ENCODE measurements at regions not wholly inside any gene's neighbourhood (a gene's known extent, or its start where the extent isn't known, plus 50 kb on each side); places are given as distances from the start of the nearest gene placed in this dataset.

DNA sequence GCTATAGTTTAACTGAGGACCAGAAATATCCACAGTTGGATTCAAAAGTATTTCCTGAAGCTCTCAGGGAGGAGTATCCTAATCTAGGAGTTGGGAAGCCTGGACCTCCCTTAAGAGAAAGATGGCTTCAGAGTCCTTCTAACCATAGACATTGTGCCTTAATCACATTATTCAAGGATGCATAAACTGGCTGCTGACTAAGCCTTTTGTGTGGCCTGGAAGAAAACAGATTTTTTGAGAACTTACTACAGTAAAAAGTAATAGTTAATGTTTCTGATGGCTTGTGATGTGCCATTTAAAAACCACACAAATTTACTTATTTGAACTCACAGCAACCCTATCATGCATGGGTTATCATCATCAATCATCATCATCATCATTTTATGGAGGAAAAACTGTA lies 126.2 kb upstream of the RPL38 start:
- FAIRE-seq (no peak), ATAC-seq (no peak), DNase-seq (ENCODE audit: extremely low read depth in 1 of 4, low spot score in 3 of 4) (no peak)
- no peak overlapping the region for H3K9ac ChIP-seq (ENCODE audit: insufficient read depth in 1 of 2, low read depth in 2 of 2, low read length in 2 of 2)
- in situ Hi-C loops (cut with MboI), result no loop called here
- peaks cover 0 to 18% of the 10 kb centered on the region in 2 experiments; a peak in 2 of 5 replicates for H3K27me3 ChIP-seq (ENCODE audit: control insufficient read depth in 2 of 2, insufficient read depth in 2 of 2, low read length in 2 of 2)
- no peaks in the 10 kb centered on the region for H3K79me2 ChIP-seq (ENCODE audit: control insufficient read depth, insufficient read depth, low read length)
- TF ChIP-seq KDM2B (CRISPR knock-in tag; IDR thresholded peaks at IDR 0.05) (no peak), SMC3 (conservative IDR thresholded peaks at IDR 0.05; ENCODE audit: insufficient read depth, low read depth, low read length) (no peak), ZNF408 (CRISPR knock-in tag; IDR thresholded peaks at IDR 0.05; ENCODE audit: low read depth) (no peak), FOSL1 (tag; conservative IDR thresholded peaks at IDR 0.05) (no peak)
- TF ChIP-seq, protein P1, sequence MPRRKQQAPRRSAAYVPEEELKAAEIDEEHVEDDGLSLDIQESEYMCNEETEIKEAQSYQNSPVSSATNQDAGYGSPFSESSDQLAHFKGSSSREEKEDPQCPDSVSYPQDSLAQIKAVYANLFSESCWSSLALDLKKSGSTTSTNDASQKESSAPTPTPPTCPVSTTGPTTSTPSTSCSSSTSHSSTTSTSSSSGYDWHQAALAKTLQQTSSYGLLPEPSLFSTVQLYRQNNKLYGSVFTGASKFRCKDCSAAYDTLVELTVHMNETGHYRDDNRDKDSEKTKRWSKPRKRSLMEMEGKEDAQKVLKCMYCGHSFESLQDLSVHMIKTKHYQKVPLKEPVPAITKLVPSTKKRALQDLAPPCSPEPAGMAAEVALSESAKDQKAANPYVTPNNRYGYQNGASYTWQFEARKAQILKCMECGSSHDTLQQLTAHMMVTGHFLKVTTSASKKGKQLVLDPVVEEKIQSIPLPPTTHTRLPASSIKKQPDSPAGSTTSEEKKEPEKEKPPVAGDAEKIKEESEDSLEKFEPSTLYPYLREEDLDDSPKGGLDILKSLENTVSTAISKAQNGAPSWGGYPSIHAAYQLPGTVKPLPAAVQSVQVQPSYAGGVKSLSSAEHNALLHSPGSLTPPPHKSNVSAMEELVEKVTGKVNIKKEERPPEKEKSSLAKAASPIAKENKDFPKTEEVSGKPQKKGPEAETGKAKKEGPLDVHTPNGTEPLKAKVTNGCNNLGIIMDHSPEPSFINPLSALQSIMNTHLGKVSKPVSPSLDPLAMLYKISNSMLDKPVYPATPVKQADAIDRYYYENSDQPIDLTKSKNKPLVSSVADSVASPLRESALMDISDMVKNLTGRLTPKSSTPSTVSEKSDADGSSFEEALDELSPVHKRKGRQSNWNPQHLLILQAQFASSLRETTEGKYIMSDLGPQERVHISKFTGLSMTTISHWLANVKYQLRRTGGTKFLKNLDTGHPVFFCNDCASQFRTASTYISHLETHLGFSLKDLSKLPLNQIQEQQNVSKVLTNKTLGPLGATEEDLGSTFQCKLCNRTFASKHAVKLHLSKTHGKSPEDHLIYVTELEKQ (CRISPR knock-in tag; IDR thresholded peaks at IDR 0.05), result no peak
- CTCF ChIA-PET (ENCODE audit: low intra/inter-chr PET ratio), result no interaction called here
- no peak overlapping the region for H2AFZ ChIP-seq (ENCODE audit: low read depth, low read length)
- intact Hi-C loops (cut with micrococcal nuclease), result no loop called here
- POLR2A ChIA-PET, result interaction anchor here (0.6 to 1.3 kb wide), 2 partner anchors 8 to 500 kb away, joined by 3 to 5 read pairs; no protein-coding TSS in a partner anchor
- no peaks in the 10 kb centered on the region for H3K9me3 ChIP-seq (replicated peaks; ENCODE audit: control insufficient read depth, insufficient read depth, low read depth, low read length)
- H4K20me1 ChIP-seq (replicated peaks; ENCODE audit: control insufficient read depth, insufficient read depth, low read length), result no peaks in the 10 kb centered on the region
- no peak overlapping the region for H3K27ac ChIP-seq (ENCODE audit: extremely low read depth, low read depth, low read length)
- no peaks in the 10 kb centered on the region for H3K4me1 ChIP-seq (replicated peaks in 1 of 2; ENCODE audit: control insufficient read depth in 2 of 2, insufficient read depth in 2 of 2, low read length in 2 of 2)
- no peaks in the 10 kb centered on the region for H3K36me3 ChIP-seq (ENCODE audit: control insufficient read depth, insufficient read depth, low read length)
- no peak overlapping the region for H3K4me3 ChIP-seq
- BruUV-seq (replicated peaks), result no TSS peak
- no peaks in the 10 kb centered on the region for H3K9me1 ChIP-seq (ENCODE audit: control insufficient read depth, insufficient read depth, low read length)
- H3K4me2 ChIP-seq (ENCODE audit: insufficient read depth, low read length), result no peak overlapping the region
